ENCODE measurements at regions not wholly inside any gene's neighbourhood (a gene's known extent, or its start where the extent isn't known, plus 50 kb on each side); places are given as distances from the start of the nearest gene placed in this dataset.
"Not testable (repeated sequence)": the region's sequence is repeated elsewhere in the genome, so short reads cannot be mapped to it uniquely, and the experiment has no call there.

- Histone ChIP-seq H3K4me2 (ENCODE audit: control insufficient read depth, extremely low read depth, insufficient read depth, low read depth, low read length) (no peak overlapping the region), H3K4me3 (ENCODE audit: control insufficient read depth in 2 of 3, extremely low read depth in 1 of 3, insufficient read depth in 2 of 3, low read depth in 1 of 3, low read length in 3 of 3) (peak overlapping the region in 1 of 3 experiments; percentile 17), H3K36me3 (ENCODE audit: control insufficient read depth in 2 of 2, extremely low read depth in 1 of 2, insufficient read depth in 2 of 2, low read length in 2 of 2) (no peaks in the 10 kb centered on the region), H3K79me2 (ENCODE audit: control insufficient read depth, insufficient read depth, low read length) (no peaks in the 10 kb centered on the region), H3K9me1 (ENCODE audit: control insufficient read depth, extremely low read depth, insufficient read depth, low read length) (no peaks in the 10 kb centered on the region), H3K4me1 (ENCODE audit: control insufficient read depth, extremely low read depth, insufficient read depth, low read length) (no peaks in the 10 kb centered on the region), H3K9me3 (ENCODE audit: control insufficient read depth, low read depth, low read length) (peaks cover 20% of the 10 kb centered on the region), H4K20me1 (ENCODE audit: control insufficient read depth, extremely low read depth, insufficient read depth, low read length) (no peaks in the 10 kb centered on the region), H3K9ac (ENCODE audit: control insufficient read depth, extremely low read depth, insufficient read depth, low read length) (no peak overlapping the region), H3K27ac (ENCODE audit: control insufficient read depth, insufficient read depth, low read length) (no peak overlapping the region), H3K27me3 (ENCODE audit: control insufficient read depth, extremely low read depth, insufficient read depth, low read length) (no peaks in the 10 kb centered on the region), H2AFZ (ENCODE audit: control insufficient read depth, low read length) (no peak overlapping the region)
- no peak for DNase-seq (ENCODE audit: low read depth, low spot score)
- dilution Hi-C loops (cut with MboI; ENCODE audit: extremely low pct_ligation_motif_present, low sequenced_read_pairs) = no loop called here
- TF ChIP-seq CTCF (optimal IDR thresholded peaks at IDR 0.05 in 1 of 3, IDR thresholded peaks at IDR 0.05 in 1 of 3, conservative IDR thresholded peaks at IDR 0.05 in 1 of 3; ENCODE audit: extremely low read depth in 1 of 3, insufficient read depth in 2 of 3, low read length in 3 of 3) = no peak
- TF ChIP-seq EZH2 (IDR thresholded peaks at IDR 0.05; ENCODE audit: low read length) = no peak
- no peak for FAIRE-seq
Observed at GRCh38 chr20:30816182-30816645, 441.2 kb upstream of the DEFB115 start.

GRCh38 chr20:30821615-30822014, 435.8 kb upstream of the DEFB115 start:
- DNase-seq (ENCODE audit: low read depth, low spot score) = not testable (repeated sequence)

GRCh38 chr20:30824666-30825065, 432.8 kb upstream of the DEFB115 start:
- dilution Hi-C loops (cut with MboI; ENCODE audit: extremely low pct_ligation_motif_present, low sequenced_read_pairs); H3K4me1 ChIP-seq (ENCODE audit: control insufficient read depth, extremely low read depth, insufficient read depth, low read length); H3K79me2 ChIP-seq (ENCODE audit: control insufficient read depth, insufficient read depth, low read length); FAIRE-seq; H3K9ac ChIP-seq (ENCODE audit: control insufficient read depth, extremely low read depth, insufficient read depth, low read length); H3K27me3 ChIP-seq (ENCODE audit: control insufficient read depth, extremely low read depth, insufficient read depth, low read length); H3K4me3 ChIP-seq (ENCODE audit: control insufficient read depth in 2 of 3, extremely low read depth in 1 of 3, insufficient read depth in 2 of 3, low read depth in 1 of 3, low read length in 3 of 3); DNase-seq (ENCODE audit: low read depth, low spot score); H3K27ac ChIP-seq (ENCODE audit: control insufficient read depth, insufficient read depth, low read length); H3K9me1 ChIP-seq (ENCODE audit: control insufficient read depth, extremely low read depth, insufficient read depth, low read length); H4K20me1 ChIP-seq (ENCODE audit: control insufficient read depth, extremely low read depth, insufficient read depth, low read length); H2AFZ ChIP-seq (ENCODE audit: control insufficient read depth, low read length); H3K4me2 ChIP-seq (ENCODE audit: control insufficient read depth, extremely low read depth, insufficient read depth, low read depth, low read length); H3K36me3 ChIP-seq (ENCODE audit: control insufficient read depth in 2 of 2, extremely low read depth in 1 of 2, insufficient read depth in 2 of 2, low read length in 2 of 2): not testable (repeated sequence)
- H3K9me3 ChIP-seq (ENCODE audit: control insufficient read depth, low read depth, low read length) = peaks cover 11% of the 10 kb centered on the region

More at GRCh38 chr20:30821615-30822014, 435.8 kb upstream of the DEFB115 start:
- H2AFZ ChIP-seq (ENCODE audit: control insufficient read depth, low read length); H3K4me3 ChIP-seq (ENCODE audit: control insufficient read depth in 2 of 3, extremely low read depth in 1 of 3, insufficient read depth in 2 of 3, low read depth in 1 of 3, low read length in 3 of 3); H3K9me1 ChIP-seq (ENCODE audit: control insufficient read depth, extremely low read depth, insufficient read depth, low read length); H3K27ac ChIP-seq (ENCODE audit: control insufficient read depth, insufficient read depth, low read length); H4K20me1 ChIP-seq (ENCODE audit: control insufficient read depth, extremely low read depth, insufficient read depth, low read length); H3K4me2 ChIP-seq (ENCODE audit: control insufficient read depth, extremely low read depth, insufficient read depth, low read depth, low read length); H3K4me1 ChIP-seq (ENCODE audit: control insufficient read depth, extremely low read depth, insufficient read depth, low read length); H3K79me2 ChIP-seq (ENCODE audit: control insufficient read depth, insufficient read depth, low read length); H3K9ac ChIP-seq (ENCODE audit: control insufficient read depth, extremely low read depth, insufficient read depth, low read length); FAIRE-seq; H3K27me3 ChIP-seq (ENCODE audit: control insufficient read depth, extremely low read depth, insufficient read depth, low read length); dilution Hi-C loops (cut with MboI; ENCODE audit: extremely low pct_ligation_motif_present, low sequenced_read_pairs); H3K9me3 ChIP-seq (ENCODE audit: control insufficient read depth, low read depth, low read length); H3K36me3 ChIP-seq (ENCODE audit: control insufficient read depth in 2 of 2, extremely low read depth in 1 of 2, insufficient read depth in 2 of 2, low read length in 2 of 2): not testable (repeated sequence)

GRCh38 chr20:30845923-30846322, 411.5 kb upstream of the DEFB115 start:
- H3K4me2 ChIP-seq (ENCODE audit: control insufficient read depth, extremely low read depth, insufficient read depth, low read depth, low read length); H3K9me3 ChIP-seq (ENCODE audit: control insufficient read depth, low read depth, low read length); H3K27me3 ChIP-seq (ENCODE audit: control insufficient read depth, extremely low read depth, insufficient read depth, low read length); DNase-seq (ENCODE audit: low read depth, low spot score); H3K36me3 ChIP-seq (ENCODE audit: control insufficient read depth in 2 of 2, extremely low read depth in 1 of 2, insufficient read depth in 2 of 2, low read length in 2 of 2); H2AFZ ChIP-seq (ENCODE audit: control insufficient read depth, low read length); H4K20me1 ChIP-seq (ENCODE audit: control insufficient read depth, extremely low read depth, insufficient read depth, low read length); FAIRE-seq; H3K4me3 ChIP-seq (ENCODE audit: control insufficient read depth in 2 of 3, extremely low read depth in 1 of 3, insufficient read depth in 2 of 3, low read depth in 1 of 3, low read length in 3 of 3); H3K4me1 ChIP-seq (ENCODE audit: control insufficient read depth, extremely low read depth, insufficient read depth, low read length); H3K9ac ChIP-seq (ENCODE audit: control insufficient read depth, extremely low read depth, insufficient read depth, low read length); H3K9me1 ChIP-seq (ENCODE audit: control insufficient read depth, extremely low read depth, insufficient read depth, low read length); H3K27ac ChIP-seq (ENCODE audit: control insufficient read depth, insufficient read depth, low read length); dilution Hi-C loops (cut with MboI; ENCODE audit: extremely low pct_ligation_motif_present, low sequenced_read_pairs); H3K79me2 ChIP-seq (ENCODE audit: control insufficient read depth, insufficient read depth, low read length): not testable (repeated sequence)

Data from keratinocyte (primary cell).